Gastrocnemius medialis (tissue), 4 donors: ENCODE measurements at regions not wholly inside any gene's neighbourhood (a gene's known extent, or its start where the extent isn't known, plus 50 kb on each side); places are given as distances from the start of the nearest gene placed in this dataset.

Source experiments
- CTCF ChIP-seq, 5 experiments: fragments of 450-650 bp in 3 of 5; fragments of 200-600 bp in 2 of 5; sonication (generic) in 2 of 5; IDR thresholded peaks in 4 of 5; conservative IDR thresholded peaks in 1 of 5; 1 replicate in 4 of 5; 2 replicates in 1 of 5; pipeline ENCODE4 v1.5.1; 2016 to 2019; ENCODE audit warnings: antibody characterized with exemption in 5 of 5, mild to moderate bottlenecking in 3 of 5, moderate library complexity in 3 of 5
- POLR2A ChIP-seq, 2 donors: fragments of 450-650 bp; IDR thresholded peaks; one replicate each; pipeline ENCODE4 v1.6.1; 2017; ENCODE audit warnings: antibody characterized with exemption in 2 of 2, mild to moderate bottlenecking in 2 of 2, moderate library complexity in 2 of 2

- TF ChIP-seq POLR2A (IDR thresholded peaks at IDR 0.05) (no peak), CTCF (IDR thresholded peaks at IDR 0.05 in 4 of 5, conservative IDR thresholded peaks at IDR 0.05 in 1 of 5) (no peak)
Measured at GRCh38 chr15:96106628-96107027, 223.9 kb upstream of the NR2F2 start.
